GM13976 (cell line): ENCODE measurements at regions not wholly inside any gene's neighbourhood (a gene's known extent, or its start where the extent isn't known, plus 50 kb on each side); places are given as distances from the start of the nearest gene placed in this dataset.

ENCODE experiments used
- DNase-seq: peaks from one replicate; pipeline ENCODE4 v3.0.0; 2012; ENCODE audit warnings: low spot score
- CTCF ChIP-seq: IDR thresholded peaks from 2 replicates; pipeline ENCODE4 v1.5.1; 2012; ENCODE audit warnings: borderline replicate concordance, mild to moderate bottlenecking; ENCODE audit not compliant: insufficient read depth; ENCODE audit errors: extremely low read depth, missing control alignments, control extremely low read depth
- in situ Hi-C: fragments of 300-500 bp; cut with MboI; formaldehyde crosslinking; loops from one replicate; pipeline ENCODE4 v1.12.0; 2022; ENCODE audit warnings: low sequenced_read_pairs, mixed read lengths, inconsistent platforms; ENCODE audit not compliant: unreplicated experiment

- in situ Hi-C loops: no loop called here
- no peak for DNase-seq
- no peak for TF ChIP-seq CTCF
These were observed 89.4 kb upstream of the PPP2R3B start for GRCh38 chrX:475926-476723.

GRCh38 chrX:476724-477075 lies 90.0 kb upstream of the PPP2R3B start:
- TF ChIP-seq CTCF: no peak
- DNase-seq: no peak
- in situ Hi-C loops: no loop called here

GRCh38 chrX:477441-478012 lies 90.8 kb upstream of the PPP2R3B start:
- in situ Hi-C loops: no loop called here
- no peak for DNase-seq
- no peak for TF ChIP-seq CTCF

GRCh38 chrX:479273-479981 lies 92.7 kb upstream of the PPP2R3B start:
- no peak for DNase-seq
- no peak for TF ChIP-seq CTCF
- in situ Hi-C loops: no loop called here

- TF ChIP-seq CTCF: no peak
- in situ Hi-C loops: no loop called here
- no peak for DNase-seq
These were observed 94.2 kb upstream of the PPP2R3B start for GRCh38 chrX:480861-481417.

GRCh38 chrX:482192-482701 lies 95.5 kb upstream of the PPP2R3B start:
- no peak for TF ChIP-seq CTCF
- no peak for DNase-seq

More at GRCh38 chrX:482192-482701, 95.5 kb upstream of the PPP2R3B start:
- in situ Hi-C loops: no loop called here
